ENCODE measurements at regions not wholly inside any gene's neighbourhood (a gene's known extent, or its start where the extent isn't known, plus 50 kb on each side); places are given as distances from the start of the nearest gene placed in this dataset.

DNA sequence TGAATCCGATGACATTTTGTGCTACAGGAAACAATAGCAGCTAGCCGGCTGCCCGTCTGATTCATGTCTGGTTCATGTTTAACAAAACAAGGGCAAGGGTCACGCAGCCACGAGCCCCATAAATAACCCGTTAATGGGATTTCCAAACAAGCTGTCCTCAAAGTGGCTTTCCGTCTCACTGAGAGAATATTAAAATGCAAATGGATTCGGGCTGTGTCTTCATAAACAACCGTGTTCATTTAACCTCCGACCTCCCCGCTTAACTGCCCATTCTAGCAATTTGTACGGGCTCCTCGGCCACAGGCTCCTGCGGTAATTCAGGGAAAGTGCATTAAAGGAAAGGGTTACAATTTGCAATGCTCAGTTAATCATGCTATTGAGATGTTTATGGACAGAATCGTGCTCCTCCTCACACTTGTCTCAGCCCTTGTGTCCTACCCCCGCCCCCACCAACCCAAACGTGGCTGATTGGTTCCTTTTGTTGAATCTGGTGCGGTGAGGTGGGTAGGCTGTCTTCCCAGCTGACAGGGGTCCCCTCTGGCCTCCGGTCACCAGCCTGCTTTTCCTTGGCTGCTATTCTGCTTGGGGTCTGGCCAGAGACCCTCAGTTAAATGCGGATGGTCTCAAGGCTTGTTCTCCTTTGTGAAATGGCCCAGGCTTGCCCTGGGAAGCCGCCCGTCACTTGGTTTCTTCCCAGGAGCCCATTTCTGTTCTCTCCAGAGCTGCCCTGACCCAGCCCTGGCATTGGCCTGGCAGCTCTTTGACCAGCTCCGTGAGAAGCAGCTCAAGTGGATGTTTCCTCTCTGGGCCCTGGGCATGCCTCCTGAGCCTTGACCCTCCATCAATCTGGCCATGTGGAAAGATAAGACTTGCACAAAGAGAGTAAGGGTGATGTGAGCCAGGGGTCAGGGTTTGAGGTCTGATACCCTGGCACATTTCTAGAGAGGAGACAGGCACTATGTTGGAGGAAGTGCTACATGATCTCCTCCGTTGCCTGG, 200.7 kb upstream of the POU3F1 start:
- no peak for DNase-seq (ENCODE audit: low spot score in 2 of 2)
- intact Hi-C loops (cut with DNase I; ENCODE audit: low total_unique reads): no loop called here
- no peaks in the 10 kb centered on the region for H3K9me3 ChIP-seq
- TF ChIP-seq POLR2A (IDR thresholded peaks at IDR 0.05) (no peak), POLR2AphosphoS5 (IDR thresholded peaks at IDR 0.05) (no peak)
- TF ChIP-seq, protein P1, sequence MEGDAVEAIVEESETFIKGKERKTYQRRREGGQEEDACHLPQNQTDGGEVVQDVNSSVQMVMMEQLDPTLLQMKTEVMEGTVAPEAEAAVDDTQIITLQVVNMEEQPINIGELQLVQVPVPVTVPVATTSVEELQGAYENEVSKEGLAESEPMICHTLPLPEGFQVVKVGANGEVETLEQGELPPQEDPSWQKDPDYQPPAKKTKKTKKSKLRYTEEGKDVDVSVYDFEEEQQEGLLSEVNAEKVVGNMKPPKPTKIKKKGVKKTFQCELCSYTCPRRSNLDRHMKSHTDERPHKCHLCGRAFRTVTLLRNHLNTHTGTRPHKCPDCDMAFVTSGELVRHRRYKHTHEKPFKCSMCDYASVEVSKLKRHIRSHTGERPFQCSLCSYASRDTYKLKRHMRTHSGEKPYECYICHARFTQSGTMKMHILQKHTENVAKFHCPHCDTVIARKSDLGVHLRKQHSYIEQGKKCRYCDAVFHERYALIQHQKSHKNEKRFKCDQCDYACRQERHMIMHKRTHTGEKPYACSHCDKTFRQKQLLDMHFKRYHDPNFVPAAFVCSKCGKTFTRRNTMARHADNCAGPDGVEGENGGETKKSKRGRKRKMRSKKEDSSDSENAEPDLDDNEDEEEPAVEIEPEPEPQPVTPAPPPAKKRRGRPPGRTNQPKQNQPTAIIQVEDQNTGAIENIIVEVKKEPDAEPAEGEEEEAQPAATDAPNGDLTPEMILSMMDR (IDR thresholded peaks at IDR 0.05): no peak
- no peaks in the 10 kb centered on the region for H3K36me3 ChIP-seq
- no peak overlapping the region for H3K4me3 ChIP-seq
- H3K27me3 ChIP-seq: no peaks in the 10 kb centered on the region
- H3K27ac ChIP-seq: no peak overlapping the region
- H3K4me1 ChIP-seq: no peaks in the 10 kb centered on the region

DNA sequence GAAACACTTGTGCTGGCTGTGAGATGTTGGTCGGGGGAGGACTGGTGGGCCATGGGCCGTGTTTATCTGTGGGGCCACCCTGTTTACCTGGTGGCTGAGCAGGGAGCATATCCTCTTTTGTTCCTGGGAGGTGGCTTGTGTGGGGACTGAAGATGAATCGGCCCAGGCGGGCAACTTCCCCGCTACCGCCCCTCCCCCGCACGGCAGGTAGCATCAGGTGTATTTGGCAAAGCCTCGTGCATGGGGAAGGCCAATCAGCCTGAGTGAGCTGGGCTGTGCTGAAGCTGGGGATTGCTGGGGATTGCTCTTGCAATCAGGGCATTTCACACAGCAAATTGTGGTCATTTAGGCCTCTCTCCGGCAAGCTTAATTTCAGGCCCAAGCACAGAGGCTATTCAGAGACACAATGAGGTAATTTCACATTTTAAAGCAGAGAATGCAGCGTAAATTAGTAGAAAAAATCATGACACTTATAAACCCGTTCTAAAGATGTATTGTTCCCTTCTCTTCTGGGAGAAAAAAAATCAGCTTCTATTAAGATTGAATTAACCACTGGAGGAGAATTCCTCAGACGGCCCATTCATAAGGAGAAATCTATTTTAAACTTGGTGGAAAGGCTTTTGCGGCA, 197.7 kb upstream of the POU3F1 start:
- H3K4me3 ChIP-seq: no peak overlapping the region
- H3K27ac ChIP-seq: no peak overlapping the region
- no peaks in the 10 kb centered on the region for H3K4me1 ChIP-seq
- no peaks in the 10 kb centered on the region for H3K9me3 ChIP-seq
- DNase-seq (ENCODE audit: low spot score in 2 of 2): no peak
- TF ChIP-seq POLR2AphosphoS5 (IDR thresholded peaks at IDR 0.05): no peak
- TF ChIP-seq POLR2A (IDR thresholded peaks at IDR 0.05): no peak
- TF ChIP-seq, protein P1 (IDR thresholded peaks at IDR 0.05): no peak
- H3K27me3 ChIP-seq: no peaks in the 10 kb centered on the region
- intact Hi-C loops (cut with DNase I; ENCODE audit: low total_unique reads): no loop called here
- H3K36me3 ChIP-seq: no peaks in the 10 kb centered on the region

DNA sequence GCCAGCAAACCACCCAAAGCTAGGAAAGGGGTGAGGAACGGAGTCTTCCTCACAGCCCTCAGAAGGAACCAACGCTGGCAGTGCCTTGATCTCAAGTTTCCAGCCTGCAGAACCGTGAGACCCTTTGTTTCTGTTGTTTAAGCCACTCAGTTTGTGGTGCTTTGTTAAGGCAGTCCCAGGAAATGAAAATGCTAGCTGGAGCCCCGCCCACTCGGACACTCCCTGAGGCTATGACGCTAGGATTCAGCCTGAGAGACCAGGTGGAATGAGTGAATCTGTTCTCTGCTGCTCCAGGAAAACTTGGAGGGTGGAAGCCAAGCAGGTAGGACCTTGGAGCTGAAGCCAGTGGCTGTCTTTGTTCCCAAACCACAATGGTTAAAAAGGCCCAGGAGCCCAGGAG, 196.5 kb upstream of the POU3F1 start:
- intact Hi-C loops (cut with DNase I; ENCODE audit: low total_unique reads): no loop called here
- DNase-seq (ENCODE audit: low spot score in 2 of 2): peak in 1 of 2 donors; percentile 18
- Histone ChIP-seq H3K36me3 (no peaks in the 10 kb centered on the region), H3K4me1 (no peaks in the 10 kb centered on the region), H3K9me3 (no peaks in the 10 kb centered on the region), H3K27me3 (no peaks in the 10 kb centered on the region), H3K27ac (no peak overlapping the region), H3K4me3 (no peak overlapping the region)
- no peak for TF ChIP-seq POLR2AphosphoS5 (IDR thresholded peaks at IDR 0.05)
- no peak for TF ChIP-seq POLR2A (IDR thresholded peaks at IDR 0.05)
- TF ChIP-seq, protein P1 (IDR thresholded peaks at IDR 0.05): no peak

DNA sequence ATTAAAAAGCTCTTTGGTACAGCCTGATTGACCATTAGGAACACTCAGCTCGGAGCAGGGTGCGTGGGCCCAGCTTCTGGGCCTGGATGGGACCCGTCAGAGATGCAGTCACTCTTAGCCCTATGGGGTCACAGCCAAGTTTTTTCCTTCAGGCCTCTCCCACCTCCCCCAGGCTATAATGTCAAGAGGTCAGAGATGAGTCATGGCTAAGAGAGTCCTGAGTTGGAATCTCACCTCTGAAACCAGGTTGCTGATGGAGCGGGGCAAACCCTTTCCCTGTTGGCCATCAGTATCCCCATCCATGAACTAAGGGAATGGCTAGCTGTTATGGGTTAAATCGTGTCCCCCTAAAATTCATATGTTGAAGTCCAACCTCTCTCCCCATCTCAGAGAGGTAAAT, 195.9 kb upstream of the POU3F1 start:
- TF ChIP-seq POLR2A (IDR thresholded peaks at IDR 0.05) (no peak), POLR2AphosphoS5 (IDR thresholded peaks at IDR 0.05) (no peak)
- TF ChIP-seq, protein P1 (IDR thresholded peaks at IDR 0.05): no peak
- no peaks in the 10 kb centered on the region for H3K36me3 ChIP-seq
- intact Hi-C loops (cut with DNase I; ENCODE audit: low total_unique reads): no loop called here
- no peak overlapping the region for H3K27ac ChIP-seq
- H3K4me1 ChIP-seq: no peaks in the 10 kb centered on the region
- DNase-seq (ENCODE audit: low spot score in 2 of 2): no peak
- H3K9me3 ChIP-seq: no peaks in the 10 kb centered on the region
- H3K4me3 ChIP-seq: no peak overlapping the region
- no peaks in the 10 kb centered on the region for H3K27me3 ChIP-seq

All from breast epithelium (tissue), 4 donors.